ENCODE measurements at regions not wholly inside any gene's neighbourhood (a gene's known extent, or its start where the extent isn't known, plus 50 kb on each side); places are given as distances from the start of the nearest gene placed in this dataset.
"Not testable (repeated sequence)": the region's sequence is repeated elsewhere in the genome, so short reads cannot be mapped to it uniquely, and the experiment has no call there.

GRCh38 chr6:15953152-15953880, 175.6 kb upstream of the MYLIP start:
- no peak for DNase-seq (ENCODE audit: low read depth)

- DNase-seq (ENCODE audit: low read depth), result no peak
Measured at GRCh38 chr6:15952231-15953151, 176.4 kb upstream of the MYLIP start.

GRCh38 chr6:15950962-15951569, 177.8 kb upstream of the MYLIP start:
- no peak for DNase-seq (ENCODE audit: low read depth)

GRCh38 chr6:15949982-15950381, 178.9 kb upstream of the MYLIP start:
- DNase-seq (ENCODE audit: low read depth), result no peak

- no peak for DNase-seq (ENCODE audit: low read depth)
Measured at GRCh38 chr6:15948930-15949900, 179.7 kb upstream of the MYLIP start.

GRCh38 chr6:15947923-15948322, 181.0 kb upstream of the MYLIP start:
- no peak for DNase-seq (ENCODE audit: low read depth)

GRCh38 chr6:15947436-15947835, 181.4 kb upstream of the MYLIP start:
- no peak for DNase-seq (ENCODE audit: low read depth)

GRCh38 chr6:15946701-15947385, 182.0 kb upstream of the MYLIP start:
- no peak for DNase-seq (ENCODE audit: low read depth)

GRCh38 chr6:15945593-15946159, 183.2 kb upstream of the MYLIP start:
- DNase-seq (ENCODE audit: low read depth), result no peak

- no peak for DNase-seq (ENCODE audit: low read depth)
Measured at GRCh38 chr6:15943423-15943822, 185.5 kb upstream of the MYLIP start.

- no peak for DNase-seq (ENCODE audit: low read depth)
Measured at GRCh38 chr6:15941168-15941567, 187.7 kb upstream of the MYLIP start.

- no peak for DNase-seq (ENCODE audit: low read depth)
Measured at GRCh38 chr6:15938107-15938506, 190.8 kb upstream of the MYLIP start.

- no peak for DNase-seq (ENCODE audit: low read depth)
Measured at GRCh38 chr6:15937602-15938001, 191.3 kb upstream of the MYLIP start.

- no peak for DNase-seq (ENCODE audit: low read depth)
Measured at GRCh38 chr6:15936503-15936902, 192.4 kb upstream of the MYLIP start.

GRCh38 chr6:15935661-15936060, 193.2 kb upstream of the MYLIP start:
- no peak for DNase-seq (ENCODE audit: low read depth)

- not testable (repeated sequence) for DNase-seq (ENCODE audit: low read depth)
Measured at GRCh38 chr6:15931697-15932096, 197.2 kb upstream of the MYLIP start.

GRCh38 chr6:15930207-15930606, 198.7 kb upstream of the MYLIP start:
- DNase-seq (ENCODE audit: low read depth), result no peak

- no peak for DNase-seq (ENCODE audit: low read depth)
Measured at GRCh38 chr6:15929685-15930084, 199.2 kb upstream of the MYLIP start.

GRCh38 chr6:15927531-15928225, 201.2 kb upstream of the MYLIP start:
- DNase-seq (ENCODE audit: low read depth), result no peak

GRCh38 chr6:15926256-15926655, 202.6 kb upstream of the MYLIP start:
- DNase-seq (ENCODE audit: low read depth), result no peak
